ENCODE measurements at regions not wholly inside any gene's neighbourhood (a gene's known extent, or its start where the extent isn't known, plus 50 kb on each side); places are given as distances from the start of the nearest gene placed in this dataset.

GRCh38 chr20:40470445-40471260 lies 218.4 kb downstream of the MAFB start:
- no peaks in the 10 kb centered on the region for H3K4me1 Mint-ChIP-seq
- no peak for DNase-seq

GRCh38 chr20:40468759-40469158 lies 220.3 kb downstream of the MAFB start:
- H3K36me3 Mint-ChIP-seq = no peaks in the 10 kb centered on the region
- Histone ChIP-seq H3K4me3 (ENCODE audit: low read depth, low read length) (no peak overlapping the region), H3K4me1 (ENCODE audit: control insufficient read depth, insufficient read depth, low read length, poor library complexity, severe bottlenecking) (no peaks in the 10 kb centered on the region), H3K27ac (ENCODE audit: insufficient read depth, low read length, poor library complexity, severe bottlenecking) (no peak overlapping the region), H3K36me3 (ENCODE audit: control insufficient read depth, insufficient read depth, low read length) (no peaks in the 10 kb centered on the region), H3K9me3 (ENCODE audit: control insufficient read depth in 2 of 2, low read length in 2 of 2) (no peaks in the 10 kb centered on the region), H3K27me3 (ENCODE audit: control insufficient read depth, insufficient read depth, low read length) (no peaks in the 10 kb centered on the region)
- H3K27ac Mint-ChIP-seq = no peak overlapping the region
- ATAC-seq (ENCODE audit: low read depth in 2 of 2) (no peak), DNase-seq (no peak)
- H3K9me3 Mint-ChIP-seq = peaks cover 0 to 4% (median 0%) of the 10 kb centered on the region in 7 donors
- no peaks in the 10 kb centered on the region for H3K4me1 Mint-ChIP-seq
- peaks cover 7% of the 10 kb centered on the region for H3K27me3 Mint-ChIP-seq
- H3K4me3 Mint-ChIP-seq = no peak overlapping the region

More at GRCh38 chr20:40470445-40471260, 218.4 kb downstream of the MAFB start:
- Histone ChIP-seq H3K4me1 (ENCODE audit: control insufficient read depth, insufficient read depth, low read length, poor library complexity, severe bottlenecking) (no peaks in the 10 kb centered on the region), H3K27me3 (ENCODE audit: control insufficient read depth, insufficient read depth, low read length) (no peaks in the 10 kb centered on the region), H3K4me3 (ENCODE audit: low read depth, low read length) (no peak overlapping the region), H3K9me3 (ENCODE audit: control insufficient read depth in 2 of 2, low read length in 2 of 2) (no peaks in the 10 kb centered on the region), H3K36me3 (ENCODE audit: control insufficient read depth, insufficient read depth, low read length) (no peaks in the 10 kb centered on the region), H3K27ac (ENCODE audit: insufficient read depth, low read length, poor library complexity, severe bottlenecking) (no peak overlapping the region)
- Mint-ChIP-seq H3K9me3 (peaks cover 0 to 4% (median 0%) of the 10 kb centered on the region in 7 donors), H3K27me3 (peaks cover 7% of the 10 kb centered on the region), H3K27ac (no peak overlapping the region), H3K4me3 (no peak overlapping the region), H3K36me3 (no peaks in the 10 kb centered on the region)
- no peak for ATAC-seq (ENCODE audit: low read depth in 2 of 2)

GRCh38 chr20:40467703-40468411 lies 221.2 kb downstream of the MAFB start:
- Histone ChIP-seq H3K4me3 (ENCODE audit: low read depth, low read length) (no peak overlapping the region), H3K36me3 (ENCODE audit: control insufficient read depth, insufficient read depth, low read length) (no peaks in the 10 kb centered on the region), H3K4me1 (ENCODE audit: control insufficient read depth, insufficient read depth, low read length, poor library complexity, severe bottlenecking) (no peaks in the 10 kb centered on the region), H3K27ac (ENCODE audit: insufficient read depth, low read length, poor library complexity, severe bottlenecking) (no peak overlapping the region), H3K9me3 (ENCODE audit: control insufficient read depth in 2 of 2, low read length in 2 of 2) (no peaks in the 10 kb centered on the region), H3K27me3 (ENCODE audit: control insufficient read depth, insufficient read depth, low read length) (no peaks in the 10 kb centered on the region)
- H3K4me3 Mint-ChIP-seq = no peak overlapping the region
- peaks cover 7% of the 10 kb centered on the region for H3K27me3 Mint-ChIP-seq
- no peak for DNase-seq
- H3K36me3 Mint-ChIP-seq = no peaks in the 10 kb centered on the region
- H3K4me1 Mint-ChIP-seq = no peaks in the 10 kb centered on the region
- ATAC-seq (ENCODE audit: low read depth in 2 of 2) = no peak
- H3K9me3 Mint-ChIP-seq = peaks cover 0 to 3% (median 0%) of the 10 kb centered on the region in 7 donors
- H3K27ac Mint-ChIP-seq = no peak overlapping the region

GRCh38 chr20:40467067-40467466 lies 222.0 kb downstream of the MAFB start:
- no peak for DNase-seq
- Histone ChIP-seq H3K4me1 (ENCODE audit: control insufficient read depth, insufficient read depth, low read length, poor library complexity, severe bottlenecking) (no peaks in the 10 kb centered on the region), H3K9me3 (ENCODE audit: control insufficient read depth in 2 of 2, low read length in 2 of 2) (no peaks in the 10 kb centered on the region), H3K4me3 (ENCODE audit: low read depth, low read length) (no peak overlapping the region), H3K36me3 (ENCODE audit: control insufficient read depth, insufficient read depth, low read length) (no peaks in the 10 kb centered on the region), H3K27me3 (ENCODE audit: control insufficient read depth, insufficient read depth, low read length) (no peaks in the 10 kb centered on the region), H3K27ac (ENCODE audit: insufficient read depth, low read length, poor library complexity, severe bottlenecking) (no peak overlapping the region)
- H3K27me3 Mint-ChIP-seq = peaks cover 7% of the 10 kb centered on the region
- H3K9me3 Mint-ChIP-seq = peaks cover 0 to 3% (median 0%) of the 10 kb centered on the region in 7 donors
- no peaks in the 10 kb centered on the region for H3K4me1 Mint-ChIP-seq
- no peak for ATAC-seq (ENCODE audit: low read depth in 2 of 2)
- H3K36me3 Mint-ChIP-seq = no peaks in the 10 kb centered on the region
- no peak overlapping the region for H3K27ac Mint-ChIP-seq
- H3K4me3 Mint-ChIP-seq = no peak overlapping the region

GRCh38 chr20:40464731-40465208 lies 224.3 kb downstream of the MAFB start:
- Histone ChIP-seq H3K4me1 (ENCODE audit: control insufficient read depth, insufficient read depth, low read length, poor library complexity, severe bottlenecking) (no peaks in the 10 kb centered on the region), H3K36me3 (ENCODE audit: control insufficient read depth, insufficient read depth, low read length) (no peaks in the 10 kb centered on the region), H3K4me3 (ENCODE audit: low read depth, low read length) (no peak overlapping the region), H3K9me3 (ENCODE audit: control insufficient read depth in 2 of 2, low read length in 2 of 2) (no peaks in the 10 kb centered on the region), H3K27ac (ENCODE audit: insufficient read depth, low read length, poor library complexity, severe bottlenecking) (no peak overlapping the region), H3K27me3 (ENCODE audit: control insufficient read depth, insufficient read depth, low read length) (peaks cover 2% of the 10 kb centered on the region)
- ATAC-seq (ENCODE audit: low read depth in 2 of 2) (no peak), DNase-seq (no peak)
- Mint-ChIP-seq H3K9me3 (peaks cover 0 to 3% (median 0%) of the 10 kb centered on the region in 7 donors), H3K27ac (no peak overlapping the region), H3K36me3 (no peaks in the 10 kb centered on the region), H3K27me3 (peaks cover 7% of the 10 kb centered on the region), H3K4me1 (no peaks in the 10 kb centered on the region), H3K4me3 (no peak overlapping the region)

- H3K4me3 ChIP-seq (ENCODE audit: low read depth, low read length) = no peak overlapping the region
- no peaks in the 10 kb centered on the region for H3K36me3 ChIP-seq (ENCODE audit: control insufficient read depth, insufficient read depth, low read length)
- no peak overlapping the region for H3K27ac Mint-ChIP-seq
- H3K4me1 Mint-ChIP-seq = no peaks in the 10 kb centered on the region
- no peak overlapping the region for H3K27ac ChIP-seq (ENCODE audit: insufficient read depth, low read length, poor library complexity, severe bottlenecking)
- peaks cover 0 to 2% (median 0%) of the 10 kb centered on the region in 7 donors for H3K9me3 Mint-ChIP-seq
- no peak overlapping the region for H3K4me3 Mint-ChIP-seq
- no peak for DNase-seq
- peaks cover 2% of the 10 kb centered on the region for H3K27me3 ChIP-seq (ENCODE audit: control insufficient read depth, insufficient read depth, low read length)
- H3K9me3 ChIP-seq (ENCODE audit: control insufficient read depth in 2 of 2, low read length in 2 of 2) = no peaks in the 10 kb centered on the region
- H3K36me3 Mint-ChIP-seq = no peaks in the 10 kb centered on the region
- peaks cover 7% of the 10 kb centered on the region for H3K27me3 Mint-ChIP-seq
- no peaks in the 10 kb centered on the region for H3K4me1 ChIP-seq (ENCODE audit: control insufficient read depth, insufficient read depth, low read length, poor library complexity, severe bottlenecking)
- no peak for ATAC-seq (ENCODE audit: low read depth in 2 of 2)
Measured at GRCh38 chr20:40463171-40463570, 225.9 kb downstream of the MAFB start.

GRCh38 chr20:40462566-40462965 lies 226.5 kb downstream of the MAFB start:
- H3K4me3 ChIP-seq (ENCODE audit: low read depth, low read length) = no peak overlapping the region
- DNase-seq (no peak), ATAC-seq (ENCODE audit: low read depth in 2 of 2) (no peak)
- Mint-ChIP-seq H3K27ac (no peak overlapping the region), H3K27me3 (peaks cover 7% of the 10 kb centered on the region), H3K36me3 (no peaks in the 10 kb centered on the region), H3K9me3 (peaks cover 0 to 3% (median 0%) of the 10 kb centered on the region in 7 donors), H3K4me3 (no peak overlapping the region), H3K4me1 (no peaks in the 10 kb centered on the region)
- H3K4me1 ChIP-seq (ENCODE audit: control insufficient read depth, insufficient read depth, low read length, poor library complexity, severe bottlenecking) = no peaks in the 10 kb centered on the region
- H3K36me3 ChIP-seq (ENCODE audit: control insufficient read depth, insufficient read depth, low read length) = no peaks in the 10 kb centered on the region
- peaks cover 2% of the 10 kb centered on the region for H3K27me3 ChIP-seq (ENCODE audit: control insufficient read depth, insufficient read depth, low read length)
- no peak overlapping the region for H3K27ac ChIP-seq (ENCODE audit: insufficient read depth, low read length, poor library complexity, severe bottlenecking)
- H3K9me3 ChIP-seq (ENCODE audit: control insufficient read depth in 2 of 2, low read length in 2 of 2) = no peaks in the 10 kb centered on the region

Data from CD4-positive, CD25-positive, alpha-beta regulatory T cell (primary cell).